Caco-2 (cell line): ENCODE measurements at regions not wholly inside any gene's neighbourhood (a gene's known extent, or its start where the extent isn't known, plus 50 kb on each side); places are given as distances from the start of the nearest gene placed in this dataset.

ENCODE experiments used
- BruUV-seq: library from RNA; stranded (reverse); fragments of 400-500 nt; replicated peaks from 2 replicates; lab custom pipeline; 2021; lab: Mats Ljungman, UMichigan
- CTCF ChIA-PET: fragments of 300-600 bp; sonication (Branson Sonifier 250); formaldehyde crosslinking; loops from one replicate; lab custom pipeline; 2022; ENCODE audit warnings: antibody characterized with exemption; lab: Charles Lee
- POLR2A ChIA-PET: fragments of 300-600 bp; sonication (Branson Sonifier 250); formaldehyde crosslinking; loops from one replicate; lab custom pipeline; 2022; ENCODE audit warnings: antibody characterized with exemption; lab: Charles Lee
- DNase-seq, 2 experiments: peaks; one replicate each; pipeline versions ENCODE4 v3.0.0 to v3.0.0-alpha.2; 2020 to 2022
- H3K27me3 ChIP-seq: replicated peaks from 2 replicates; pipeline ENCODE4 v1.6.0; 2011; ENCODE audit warnings: low read length; ENCODE audit not compliant: control insufficient read depth, insufficient read depth
- H3K36me3 ChIP-seq: 2 replicates; pipeline ENCODE4 v1.5.1; 2011; ENCODE audit warnings: low read length; ENCODE audit not compliant: control insufficient read depth, insufficient read depth
- H3K4me1 ChIP-seq: fragments of 250-450 bp; sonication (Bioruptor Pico); 2 replicates; pipeline ENCODE4 v1.5.1; 2020; ENCODE audit warnings: mild to moderate bottlenecking
- H3K4me3 ChIP-seq: 2 replicates; pipeline ENCODE4 v1.5.1; 2011; ENCODE audit warnings: low read depth, mild to moderate bottlenecking, control low read depth, low read length
- H3K9me3 ChIP-seq: fragments of 250-450 bp; sonication (Bioruptor Pico); 2 replicates; pipeline ENCODE4 v1.5.1; 2020; ENCODE audit warnings: mild to moderate bottlenecking, moderate library complexity
- H3K27ac Mint-ChIP-seq: one replicate; pipeline ENCODE4 v1.8.0; 2022; ENCODE audit warnings: mixed read lengths; ENCODE audit not compliant: unreplicated experiment
- H3K27me3 Mint-ChIP-seq: one replicate; pipeline ENCODE4 v1.8.0; 2022; ENCODE audit warnings: mixed read lengths; ENCODE audit not compliant: insufficient read depth, unreplicated experiment
- H3K36me3 Mint-ChIP-seq: one replicate; pipeline ENCODE4 v1.8.0; 2022; ENCODE audit warnings: mild to moderate bottlenecking, mixed read lengths; ENCODE audit not compliant: insufficient read depth, unreplicated experiment
- H3K4me1 Mint-ChIP-seq: one replicate; pipeline ENCODE4 v1.8.0; 2022; ENCODE audit warnings: low read depth, mixed read lengths; ENCODE audit not compliant: unreplicated experiment
- H3K4me3 Mint-ChIP-seq: one replicate; pipeline ENCODE4 v1.8.0; 2022; ENCODE audit warnings: mild to moderate bottlenecking, moderate library complexity, mixed read lengths; ENCODE audit not compliant: unreplicated experiment
- H3K9me3 Mint-ChIP-seq: one replicate; pipeline ENCODE4 v1.8.0; 2022; ENCODE audit warnings: mixed read lengths; ENCODE audit not compliant: unreplicated experiment
- CTCF ChIP-seq, 2 experiments: fragments of 200-600 bp in 1 of 2; IDR thresholded peaks; 1 replicate in 1 of 2; 2 replicates in 1 of 2; pipeline versions ENCODE4 v1.5.1 to v1.8.0; 2011 to 2022; ENCODE audit warnings: antibody characterized with exemption in 1 of 2, control low read depth in 1 of 2, inconsistent platforms in 1 of 2, low read depth in 1 of 2, low read length in 1 of 2, mild to moderate bottlenecking in 1 of 2, moderate library complexity in 1 of 2; ENCODE audit not compliant: insufficient read depth in 1 of 2, severe bottlenecking in 1 of 2, unreplicated experiment in 1 of 2
- intact Hi-C: fragments of 100-400 bp; cut with micrococcal nuclease; formaldehyde crosslinking; loops from one replicate; pipeline ENCODE4 v1.10.0; 2022; ENCODE audit not compliant: unreplicated experiment

DNA sequence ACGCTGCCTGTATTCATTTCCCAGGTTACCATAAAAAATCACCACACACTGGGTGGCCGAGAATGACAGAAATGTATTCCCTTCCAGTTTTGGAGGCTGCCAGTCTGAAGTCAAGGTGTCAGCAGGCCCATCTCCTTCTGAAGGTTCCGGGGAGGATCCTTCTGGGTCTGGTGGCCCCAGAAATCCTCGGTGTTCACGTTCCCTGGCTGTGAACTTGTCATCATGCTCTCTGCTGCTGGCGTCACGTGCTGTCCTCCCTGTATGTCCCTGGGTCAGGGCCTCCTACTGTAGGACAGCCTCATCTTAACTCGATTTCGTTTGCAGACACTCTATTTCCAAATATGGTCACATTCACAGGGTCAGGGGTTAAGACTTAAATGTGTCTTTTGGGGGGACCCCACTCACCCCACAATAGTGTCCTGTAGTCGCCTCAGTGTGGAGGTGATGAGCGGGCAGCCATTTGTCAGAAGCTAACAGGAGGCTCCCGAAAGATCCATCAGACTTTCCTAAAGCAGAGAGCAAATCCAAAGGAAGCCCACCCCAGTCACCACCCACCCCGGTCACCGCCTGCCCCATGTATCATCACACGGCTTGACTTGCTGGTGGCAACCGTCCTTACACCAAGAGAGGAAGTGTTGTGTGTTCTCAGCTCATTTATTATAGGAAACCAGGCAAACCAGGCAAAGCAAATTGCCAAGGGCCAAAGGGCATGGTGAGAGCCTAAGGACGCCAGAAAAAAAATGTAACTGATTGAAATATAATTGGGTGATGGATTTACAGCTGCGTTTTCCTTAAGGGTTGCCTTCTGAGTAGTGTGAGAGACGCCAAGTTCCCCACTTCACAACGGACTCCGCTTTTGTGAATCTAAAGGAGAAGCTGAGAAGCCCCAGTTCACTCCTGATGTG is 148.8 kb upstream of the ZNF236 start:
- Mint-ChIP-seq H3K27ac (no peak overlapping the region), H3K4me1 (no peaks in the 10 kb centered on the region), H3K4me3 (no peak overlapping the region), H3K36me3 (no peaks in the 10 kb centered on the region), H3K9me3 (no peaks in the 10 kb centered on the region), H3K27me3 (no peaks in the 10 kb centered on the region)
- Histone ChIP-seq H3K27me3 (no peaks in the 10 kb centered on the region), H3K36me3 (no peaks in the 10 kb centered on the region), H3K4me3 (no peak overlapping the region), H3K9me3 (no peaks in the 10 kb centered on the region), H3K4me1 (no peaks in the 10 kb centered on the region)
- POLR2A ChIA-PET, result no interaction called here
- no TSS peak for BruUV-seq
- CTCF ChIA-PET, result interaction anchor here (0.6 kb wide), 1 partner anchor 13 kb away, joined by 3 read pairs; no protein-coding TSS in a partner anchor
- no peak for DNase-seq
- intact Hi-C loops, result no loop called here
- no peak for TF ChIP-seq CTCF (IDR thresholded peaks at IDR 0.05; ENCODE audit: insufficient read depth in 1 of 2, low read depth in 1 of 2, low read length in 1 of 2, severe bottlenecking in 1 of 2, unreplicated experiment in 1 of 2)

DNA sequence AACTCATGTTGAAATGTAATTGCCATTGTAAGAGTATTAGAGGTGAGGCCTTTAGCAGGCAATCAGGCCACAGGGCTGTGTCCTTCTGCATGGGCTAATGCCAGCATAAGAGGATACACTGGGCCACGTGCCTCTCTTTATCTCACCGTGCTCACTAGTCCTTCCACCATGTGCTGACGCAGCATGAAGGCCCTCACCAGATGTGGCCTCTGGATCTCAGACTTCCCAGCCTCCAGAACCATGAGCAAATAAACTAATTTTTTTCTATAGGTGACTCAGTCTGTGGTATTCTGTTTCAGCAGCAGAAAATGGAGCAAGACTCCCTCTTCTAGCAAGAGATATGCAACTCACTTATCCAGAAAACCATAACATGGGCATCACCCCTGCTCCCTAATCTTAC is 149.7 kb upstream of the ZNF236 start:
- Histone ChIP-seq H3K4me3 (no peak overlapping the region), H3K36me3 (no peaks in the 10 kb centered on the region), H3K9me3 (no peaks in the 10 kb centered on the region), H3K4me1 (no peaks in the 10 kb centered on the region), H3K27me3 (no peaks in the 10 kb centered on the region)
- TF ChIP-seq CTCF (IDR thresholded peaks at IDR 0.05; ENCODE audit: insufficient read depth in 1 of 2, low read depth in 1 of 2, low read length in 1 of 2, severe bottlenecking in 1 of 2, unreplicated experiment in 1 of 2), result no peak
- no peak overlapping the region for H3K4me3 Mint-ChIP-seq
- no peak for DNase-seq
- no peaks in the 10 kb centered on the region for H3K36me3 Mint-ChIP-seq
- intact Hi-C loops, result no loop called here
- H3K27me3 Mint-ChIP-seq, result no peaks in the 10 kb centered on the region
- H3K4me1 Mint-ChIP-seq, result no peaks in the 10 kb centered on the region
- POLR2A ChIA-PET, result no interaction called here
- H3K9me3 Mint-ChIP-seq, result no peaks in the 10 kb centered on the region
- no peak overlapping the region for H3K27ac Mint-ChIP-seq
- CTCF ChIA-PET, result no interaction called here
- BruUV-seq, result no TSS peak

GRCh38 chr18:76670564-76671288 is 151.6 kb upstream of the ZNF236 start:
- Mint-ChIP-seq H3K27ac (no peak overlapping the region), H3K36me3 (no peaks in the 10 kb centered on the region), H3K27me3 (no peaks in the 10 kb centered on the region), H3K4me1 (no peaks in the 10 kb centered on the region), H3K9me3 (no peaks in the 10 kb centered on the region), H3K4me3 (no peak overlapping the region)
- ChIA-PET CTCF (no interaction called here), POLR2A (no interaction called here)
- no peak for TF ChIP-seq CTCF (IDR thresholded peaks at IDR 0.05; ENCODE audit: insufficient read depth in 1 of 2, low read depth in 1 of 2, low read length in 1 of 2, severe bottlenecking in 1 of 2, unreplicated experiment in 1 of 2)
- no peaks in the 10 kb centered on the region for H3K27me3 ChIP-seq
- H3K9me3 ChIP-seq, result no peaks in the 10 kb centered on the region
- no peak for DNase-seq
- no peak overlapping the region for H3K4me3 ChIP-seq
- H3K4me1 ChIP-seq, result no peaks in the 10 kb centered on the region
- intact Hi-C loops, result no loop called here
- no TSS peak for BruUV-seq
- no peaks in the 10 kb centered on the region for H3K36me3 ChIP-seq
